ENCODE measurements at regions not wholly inside any gene's neighbourhood (a gene's known extent, or its start where the extent isn't known, plus 50 kb on each side); places are given as distances from the start of the nearest gene placed in this dataset.
"Not testable (repeated sequence)": the region's sequence is repeated elsewhere in the genome, so short reads cannot be mapped to it uniquely, and the experiment has no call there.

- TF ChIP-seq CTCF (IDR thresholded peaks at IDR 0.05; ENCODE audit: low read length); EZH2 (optimal IDR thresholded peaks at IDR 0.05; ENCODE audit: low read depth, low read length): not testable (repeated sequence)
Observed at GRCh38 chr3:118162627-118163588, 871.7 kb downstream of the IGSF11 start.

Data from MM.1S (cell line).